Stimulated activated CD8-positive, alpha-beta memory T cell treated with anti-CD3 and anti-CD28 coated beads, Interleukin-7, amount 100 ng/mL, for 48 hours (primary cell): ENCODE measurements at regions not wholly inside any gene's neighbourhood (a gene's known extent, or its start where the extent isn't known, plus 50 kb on each side); places are given as distances from the start of the nearest gene placed in this dataset.

Experiments
- DNase-seq, 2 donors: peaks; one replicate each; pipeline ENCODE4 v3.0.0-alpha.2; 2020; ENCODE audit warnings: low read depth in 1 of 2; ENCODE audit errors: extremely low read depth in 1 of 2

- DNase-seq = no peak
Measured at GRCh38 chr6:40946738-40947301, 92.2 kb downstream of the UNC5CL start.

GRCh38 chr6:40937491-40937890 lies 101.5 kb downstream of the UNC5CL start:
- no peak for DNase-seq

GRCh38 chr6:40936818-40937251 lies 102.2 kb downstream of the UNC5CL start:
- no peak for DNase-seq

GRCh38 chr6:40933864-40934263 lies 105.2 kb downstream of the UNC5CL start:
- no peak for DNase-seq

GRCh38 chr6:40932953-40933352 lies 106.1 kb downstream of the UNC5CL start:
- no peak for DNase-seq

- no peak for DNase-seq
Measured at GRCh38 chr6:40932366-40932765, 106.7 kb downstream of the UNC5CL start.

- no peak for DNase-seq
Measured at GRCh38 chr6:40931931-40932330, 107.1 kb downstream of the UNC5CL start.

- DNase-seq = no peak
Measured at GRCh38 chr6:40930555-40930954, 108.5 kb downstream of the UNC5CL start.

GRCh38 chr6:40930045-40930444 lies 109.0 kb downstream of the UNC5CL start:
- DNase-seq = no peak

GRCh38 chr6:40929176-40929575 lies 109.8 kb downstream of the UNC5CL start:
- no peak for DNase-seq

GRCh38 chr6:40928763-40929162 lies 110.3 kb downstream of the UNC5CL start:
- DNase-seq = no peak

GRCh38 chr6:40928307-40928706 lies 110.7 kb downstream of the UNC5CL start:
- no peak for DNase-seq

- DNase-seq = no peak
Measured at GRCh38 chr6:40925341-40925740, 113.7 kb downstream of the UNC5CL start.

GRCh38 chr6:40924839-40925238 lies 114.2 kb downstream of the UNC5CL start:
- no peak for DNase-seq

GRCh38 chr6:40923880-40924279 lies 115.1 kb downstream of the UNC5CL start:
- DNase-seq = no peak

GRCh38 chr6:40923326-40923725 lies 115.7 kb downstream of the UNC5CL start:
- no peak for DNase-seq

GRCh38 chr6:40922281-40922680 lies 116.7 kb downstream of the UNC5CL start:
- no peak for DNase-seq

GRCh38 chr6:40918040-40918651 lies 120.9 kb downstream of the UNC5CL start:
- no peak for DNase-seq

- DNase-seq = no peak
Measured at GRCh38 chr6:40917603-40918002, 121.4 kb downstream of the UNC5CL start.

- no peak for DNase-seq
Measured at GRCh38 chr6:40916845-40917244, 122.2 kb downstream of the UNC5CL start.

GRCh38 chr6:40915165-40915564 lies 123.9 kb downstream of the UNC5CL start:
- no peak for DNase-seq

- no peak for DNase-seq
Measured at GRCh38 chr6:40914005-40914404, 125.0 kb downstream of the UNC5CL start.
